ENCODE measurements at regions not wholly inside any gene's neighbourhood (a gene's known extent, or its start where the extent isn't known, plus 50 kb on each side); places are given as distances from the start of the nearest gene placed in this dataset.

- H3K4me3 Mint-ChIP-seq (ENCODE audit: unreplicated experiment), result no peak overlapping the region
- no peaks in the 10 kb centered on the region for H3K36me3 Mint-ChIP-seq (ENCODE audit: low read depth, unreplicated experiment)
- peaks cover 5% of the 10 kb centered on the region for H3K27me3 ChIP-seq (ENCODE audit: insufficient read depth, low read length)
- H3K4me3 ChIP-seq (ENCODE audit: insufficient read depth, low read depth, low read length), result no peak overlapping the region
- DNase-seq (ENCODE audit: low read depth) (no peak), FAIRE-seq (no peak)
- H3K4me2 ChIP-seq (ENCODE audit: low read length), result no peak overlapping the region
- H3K9me3 Mint-ChIP-seq (ENCODE audit: unreplicated experiment), result peaks cover 5% of the 10 kb centered on the region
- H4K20me1 ChIP-seq (ENCODE audit: insufficient read depth, low read length), result no peaks in the 10 kb centered on the region
- no peaks in the 10 kb centered on the region for H3K9me3 ChIP-seq (ENCODE audit: insufficient read depth, low read depth, low read length)
- no peak for TF ChIP-seq CTCF (IDR thresholded peaks at IDR 0.05; ENCODE audit: insufficient read depth, low read depth, low read length)
- no peak for TF ChIP-seq EZH2 (IDR thresholded peaks at IDR 0.05; ENCODE audit: insufficient read depth, low read length)
- H3K27ac ChIP-seq (ENCODE audit: low read depth, low read length), result no peak overlapping the region
- H3K27me3 Mint-ChIP-seq (ENCODE audit: low read depth, unreplicated experiment), result peaks cover 32% of the 10 kb centered on the region
- peaks cover 2% of the 10 kb centered on the region for H3K4me1 Mint-ChIP-seq (ENCODE audit: low read depth, unreplicated experiment)
- H3K27ac Mint-ChIP-seq (ENCODE audit: unreplicated experiment), result peak overlapping the region; percentile 10
- no peaks in the 10 kb centered on the region for H3K79me2 ChIP-seq (ENCODE audit: insufficient read depth, low read length)
- no peaks in the 10 kb centered on the region for H3K4me1 ChIP-seq (ENCODE audit: insufficient read depth, low read length)
- H2AFZ ChIP-seq (ENCODE audit: low read depth, low read length), result no peak overlapping the region
- H3K9ac ChIP-seq (ENCODE audit: low read length), result no peak overlapping the region
- H3K36me3 ChIP-seq (ENCODE audit: insufficient read depth, low read length), result no peaks in the 10 kb centered on the region
Observed at GRCh38 chr2:217631115-217631514, 371.7 kb downstream of the TNS1 start.

GRCh38 chr2:217629347-217629746 is 373.4 kb downstream of the TNS1 start:
- H3K9ac ChIP-seq (ENCODE audit: low read length), result no peak overlapping the region
- H3K4me2 ChIP-seq (ENCODE audit: low read length), result no peak overlapping the region
- H3K4me1 ChIP-seq (ENCODE audit: insufficient read depth, low read length), result no peaks in the 10 kb centered on the region
- Mint-ChIP-seq H3K4me3 (ENCODE audit: unreplicated experiment) (no peak overlapping the region), H3K27me3 (ENCODE audit: low read depth, unreplicated experiment) (peaks cover 25% of the 10 kb centered on the region), H3K4me1 (ENCODE audit: low read depth, unreplicated experiment) (peaks cover 11% of the 10 kb centered on the region), H3K9me3 (ENCODE audit: unreplicated experiment) (peaks cover 7% of the 10 kb centered on the region), H3K27ac (ENCODE audit: unreplicated experiment) (no peak overlapping the region), H3K36me3 (ENCODE audit: low read depth, unreplicated experiment) (peaks cover 2% of the 10 kb centered on the region)
- H3K4me3 ChIP-seq (ENCODE audit: insufficient read depth, low read depth, low read length), result no peak overlapping the region
- no peaks in the 10 kb centered on the region for H3K79me2 ChIP-seq (ENCODE audit: insufficient read depth, low read length)
- no peak for TF ChIP-seq CTCF (IDR thresholded peaks at IDR 0.05; ENCODE audit: insufficient read depth, low read depth, low read length)
- no peak for TF ChIP-seq EZH2 (IDR thresholded peaks at IDR 0.05; ENCODE audit: insufficient read depth, low read length)
- FAIRE-seq (no peak), DNase-seq (ENCODE audit: low read depth) (no peak)
- H3K27me3 ChIP-seq (ENCODE audit: insufficient read depth, low read length), result peaks cover 5% of the 10 kb centered on the region
- H2AFZ ChIP-seq (ENCODE audit: low read depth, low read length), result no peak overlapping the region
- H4K20me1 ChIP-seq (ENCODE audit: insufficient read depth, low read length), result no peaks in the 10 kb centered on the region
- H3K27ac ChIP-seq (ENCODE audit: low read depth, low read length), result no peak overlapping the region
- no peaks in the 10 kb centered on the region for H3K9me3 ChIP-seq (ENCODE audit: insufficient read depth, low read depth, low read length)
- H3K36me3 ChIP-seq (ENCODE audit: insufficient read depth, low read length), result no peaks in the 10 kb centered on the region

- H3K9me3 ChIP-seq (ENCODE audit: insufficient read depth, low read depth, low read length), result no peaks in the 10 kb centered on the region
- no peak for DNase-seq (ENCODE audit: low read depth)
- H3K36me3 ChIP-seq (ENCODE audit: insufficient read depth, low read length), result no peaks in the 10 kb centered on the region
- H3K4me2 ChIP-seq (ENCODE audit: low read length), result no peak overlapping the region
- TF ChIP-seq CTCF (IDR thresholded peaks at IDR 0.05; ENCODE audit: insufficient read depth, low read depth, low read length) (no peak), EZH2 (IDR thresholded peaks at IDR 0.05; ENCODE audit: insufficient read depth, low read length) (no peak)
- H3K4me3 ChIP-seq (ENCODE audit: insufficient read depth, low read depth, low read length), result no peak overlapping the region
- no peak overlapping the region for H3K27ac ChIP-seq (ENCODE audit: low read depth, low read length)
- FAIRE-seq, result no peak
- H3K4me1 ChIP-seq (ENCODE audit: insufficient read depth, low read length), result peaks cover under 1% of the 10 kb centered on the region
- H3K9me3 Mint-ChIP-seq (ENCODE audit: unreplicated experiment), result peaks cover 7% of the 10 kb centered on the region
- H3K9ac ChIP-seq (ENCODE audit: low read length), result no peak overlapping the region
- H3K4me3 Mint-ChIP-seq (ENCODE audit: unreplicated experiment), result no peak overlapping the region
- H3K79me2 ChIP-seq (ENCODE audit: insufficient read depth, low read length), result no peaks in the 10 kb centered on the region
- peaks cover 18% of the 10 kb centered on the region for H3K4me1 Mint-ChIP-seq (ENCODE audit: low read depth, unreplicated experiment)
- H3K27me3 Mint-ChIP-seq (ENCODE audit: low read depth, unreplicated experiment), result peaks cover 15% of the 10 kb centered on the region
- H3K36me3 Mint-ChIP-seq (ENCODE audit: low read depth, unreplicated experiment), result peaks cover 2% of the 10 kb centered on the region
- H2AFZ ChIP-seq (ENCODE audit: low read depth, low read length), result no peak overlapping the region
- no peak overlapping the region for H3K27ac Mint-ChIP-seq (ENCODE audit: unreplicated experiment)
- H3K27me3 ChIP-seq (ENCODE audit: insufficient read depth, low read length), result peaks cover 5% of the 10 kb centered on the region
- no peaks in the 10 kb centered on the region for H4K20me1 ChIP-seq (ENCODE audit: insufficient read depth, low read length)
Observed at GRCh38 chr2:217628061-217628460, 374.7 kb downstream of the TNS1 start.
